B cell (primary cell): ENCODE measurements at regions not wholly inside any gene's neighbourhood (a gene's known extent, or its start where the extent isn't known, plus 50 kb on each side); places are given as distances from the start of the nearest gene placed in this dataset.

Experiments used
- ATAC-seq: fragments of 200-7000 bp; cut with Tn5 transposase; one replicate; pipeline ENCODE4 v1.10.0; 2021; ENCODE audit warnings: low read depth, mild to moderate bottlenecking, moderate number of reproducible peaks, moderate library complexity
- CTCF ChIA-PET: fragments of 350-600 bp; sonication (Branson Sonifier 250); formaldehyde crosslinking; loops from one replicate; lab custom pipeline; 2021; ENCODE audit warnings: antibody characterized with exemption, inconsistent platforms; lab: Charles Lee
- POLR2A ChIA-PET: fragments of 350-600 bp; sonication (Branson Sonifier 250); formaldehyde crosslinking; loops from one replicate; lab custom pipeline; 2021; ENCODE audit warnings: antibody characterized with exemption; lab: Charles Lee
- DNase-seq: peaks from one replicate; pipeline ENCODE4 v3.0.0; 2013
- H2AFZ ChIP-seq: 2 replicates; pipeline ENCODE4 v1.6.1; 2012; ENCODE audit warnings: mild to moderate bottlenecking, low read depth, low read length; ENCODE audit not compliant: insufficient read depth, poor library complexity, severe bottlenecking
- H3K27ac ChIP-seq, 2 donors: 1 replicate in 1 of 2; 2 replicates in 1 of 2; pipeline ENCODE4 v1.5.1; 2012 to 2013; ENCODE audit warnings: low read length in 2 of 2, mild to moderate bottlenecking in 2 of 2, moderate library complexity in 1 of 2
- H3K27me3 ChIP-seq, 4 experiments: fragments of 200-600 bp in 1 of 4; sonication (generic) in 1 of 4; replicated peaks in 1 of 4; 1 replicate in 2 of 4; 2 replicates in 2 of 4; pipeline versions ENCODE4 v1.6.1 to v1.7.0; 2013 to 2016; ENCODE audit warnings: low read length in 3 of 4, mild to moderate bottlenecking in 2 of 4, mixed read lengths in 1 of 4, moderate library complexity in 1 of 4; ENCODE audit not compliant: insufficient read depth in 4 of 4, control insufficient read depth in 3 of 4; ENCODE audit errors: control extremely low read depth in 1 of 4
- H3K36me3 ChIP-seq, 2 experiments: replicated peaks in 1 of 2; 1 replicate in 1 of 2; 2 replicates in 1 of 2; pipeline versions ENCODE4 v1.6.1 to v1.7.1; 2013; ENCODE audit warnings: low read length in 1 of 2; ENCODE audit not compliant: insufficient read depth in 2 of 2, control insufficient read depth in 1 of 2; ENCODE audit errors: control extremely low read depth in 1 of 2, extremely low read depth in 1 of 2
- H3K4me1 ChIP-seq, 2 donors: fragments of 200-600 bp in 1 of 2; sonication (generic) in 1 of 2; 1 replicate in 1 of 2; 2 replicates in 1 of 2; pipeline versions ENCODE4 v1.5.1 to v1.6.1; 2013 to 2017; ENCODE audit warnings: low read length in 2 of 2; ENCODE audit not compliant: control insufficient read depth in 2 of 2, insufficient read depth in 2 of 2
- H3K4me2 ChIP-seq: replicated peaks from 2 replicates; pipeline ENCODE3; 2012; ENCODE audit warnings: mild to moderate bottlenecking, low read depth, low read length; ENCODE audit not compliant: poor library complexity, severe bottlenecking
- H3K4me3 ChIP-seq, 5 experiments: fragments of 200-600 bp in 1 of 5; sonication (generic) in 1 of 5; 1 replicate in 3 of 5; 2 replicates in 2 of 5; pipeline versions ENCODE4 v1.5.1 to v1.7.0; 2011 to 2016; ENCODE audit warnings: low read length in 4 of 5, mild to moderate bottlenecking in 4 of 5, low read depth in 2 of 5, control low read depth in 1 of 5, moderate library complexity in 1 of 5; ENCODE audit not compliant: insufficient read depth in 1 of 5; ENCODE audit errors: control extremely low read depth in 1 of 5, extremely low read depth in 1 of 5
- H3K79me2 ChIP-seq: fragments of 200-600 bp; sonication (generic); one replicate; pipeline ENCODE4 v1.6.0; 2016; ENCODE audit warnings: low read length; ENCODE audit not compliant: control insufficient read depth, insufficient read depth
- H3K9ac ChIP-seq: fragments of 200-600 bp; sonication (generic); 2 replicates; pipeline ENCODE4 v1.6.1; 2017; ENCODE audit warnings: mild to moderate bottlenecking, low read length, moderate library complexity
- H3K9me3 ChIP-seq, 3 donors: one replicate each; pipeline versions ENCODE4 v1.6.1 to v1.7.1; 2013; ENCODE audit warnings: low read length in 2 of 3; ENCODE audit not compliant: control insufficient read depth in 2 of 3, insufficient read depth in 1 of 3; ENCODE audit errors: control extremely low read depth in 1 of 3
- H4K20me1 ChIP-seq: 2 replicates; pipeline ENCODE4 v1.6.0; 2012; ENCODE audit warnings: mild to moderate bottlenecking, low read length; ENCODE audit not compliant: insufficient read depth, control insufficient read depth, poor library complexity, severe bottlenecking
- H3K27ac Mint-ChIP-seq: one replicate; pipeline ENCODE4 v1.8.0; 2021; ENCODE audit warnings: mixed read lengths
- H3K27me3 Mint-ChIP-seq: one replicate; pipeline ENCODE4 v1.8.0; 2021; ENCODE audit warnings: mixed read lengths
- H3K4me1 Mint-ChIP-seq: one replicate; pipeline ENCODE4 v1.8.0; 2021; ENCODE audit warnings: mixed read lengths
- H3K4me3 Mint-ChIP-seq: one replicate; pipeline ENCODE4 v1.8.0; 2021; ENCODE audit warnings: mixed read lengths
- H3K9me3 Mint-ChIP-seq: one replicate; pipeline ENCODE4 v1.8.0; 2022; ENCODE audit warnings: mixed read lengths; ENCODE audit not compliant: insufficient read depth
- EZH2 ChIP-seq: IDR thresholded peaks from 2 replicates; pipeline ENCODE4 v1.6.1; 2012; ENCODE audit warnings: borderline replicate concordance, low read depth, mild to moderate bottlenecking, moderate library complexity, low read length; ENCODE audit not compliant: insufficient read depth, poor library complexity, severe bottlenecking
- WGBS: methylation state at CpG from one replicate; pipeline ENCODE4 v1.1.5; 2013; ENCODE audit warnings: missing lambda C conversion rate; ENCODE audit not compliant: insufficient coverage; 5-methylcytosine and 5-hydroxymethylcytosine counted together
- intact Hi-C: fragments of 100-400 bp; cut with micrococcal nuclease; formaldehyde crosslinking; loops from one replicate; pipeline ENCODE4 v1.10.0; 2022
- TF ChIP-seq, protein P1 (sequence below): fragments of 200-600 bp; IDR thresholded peaks from one replicate; pipeline ENCODE4 v1.8.0; 2022; ENCODE audit warnings: antibody characterized with exemption, mild to moderate bottlenecking

DNA sequence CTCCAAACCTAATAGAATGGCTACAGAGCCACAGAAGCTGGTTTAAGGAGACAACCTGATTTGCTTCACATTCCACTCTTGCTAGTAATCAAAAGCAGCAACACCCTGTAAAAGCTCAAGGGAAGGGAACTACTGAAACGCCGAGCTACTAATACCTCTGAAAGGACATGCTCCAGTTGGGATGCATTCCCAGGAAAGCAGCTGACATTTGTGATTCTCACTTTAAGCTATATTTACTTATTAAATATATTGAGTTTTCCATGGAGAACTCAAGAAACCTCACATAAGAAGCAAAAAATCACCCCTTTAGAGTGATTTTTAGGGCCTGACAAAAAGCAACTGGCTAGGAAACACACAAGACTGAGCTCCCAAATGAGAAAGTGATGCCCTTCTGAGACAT lies 1073.0 kb upstream of the FLRT2 start:
- H3K4me2 ChIP-seq, result no peak overlapping the region
- H3K27me3 ChIP-seq, result no peaks in the 10 kb centered on the region
- Mint-ChIP-seq H3K27me3 (no peaks in the 10 kb centered on the region), H3K4me3 (no peak overlapping the region), H3K27ac (no peak overlapping the region), H3K9me3 (peaks cover 3% of the 10 kb centered on the region), H3K4me1 (no peaks in the 10 kb centered on the region)
- DNase-seq, result no peak
- no peak overlapping the region for H3K27ac ChIP-seq
- intact Hi-C loops, result no loop called here
- POLR2A ChIA-PET, result no interaction called here
- H3K9ac ChIP-seq, result no peak overlapping the region
- H4K20me1 ChIP-seq, result no peaks in the 10 kb centered on the region
- WGBS, result no CpG with 5 or more reads among the region's 2 CpGs
- ATAC-seq, result no peak
- CTCF ChIA-PET, result no interaction called here
- H3K9me3 ChIP-seq, result peaks cover 0 to 3% (median 0%) of the 10 kb centered on the region in 3 donors
- H2AFZ ChIP-seq, result no peak overlapping the region
- TF ChIP-seq EZH2, result no peak
- TF ChIP-seq, protein P1, sequence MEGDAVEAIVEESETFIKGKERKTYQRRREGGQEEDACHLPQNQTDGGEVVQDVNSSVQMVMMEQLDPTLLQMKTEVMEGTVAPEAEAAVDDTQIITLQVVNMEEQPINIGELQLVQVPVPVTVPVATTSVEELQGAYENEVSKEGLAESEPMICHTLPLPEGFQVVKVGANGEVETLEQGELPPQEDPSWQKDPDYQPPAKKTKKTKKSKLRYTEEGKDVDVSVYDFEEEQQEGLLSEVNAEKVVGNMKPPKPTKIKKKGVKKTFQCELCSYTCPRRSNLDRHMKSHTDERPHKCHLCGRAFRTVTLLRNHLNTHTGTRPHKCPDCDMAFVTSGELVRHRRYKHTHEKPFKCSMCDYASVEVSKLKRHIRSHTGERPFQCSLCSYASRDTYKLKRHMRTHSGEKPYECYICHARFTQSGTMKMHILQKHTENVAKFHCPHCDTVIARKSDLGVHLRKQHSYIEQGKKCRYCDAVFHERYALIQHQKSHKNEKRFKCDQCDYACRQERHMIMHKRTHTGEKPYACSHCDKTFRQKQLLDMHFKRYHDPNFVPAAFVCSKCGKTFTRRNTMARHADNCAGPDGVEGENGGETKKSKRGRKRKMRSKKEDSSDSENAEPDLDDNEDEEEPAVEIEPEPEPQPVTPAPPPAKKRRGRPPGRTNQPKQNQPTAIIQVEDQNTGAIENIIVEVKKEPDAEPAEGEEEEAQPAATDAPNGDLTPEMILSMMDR, result no peak
- H3K36me3 ChIP-seq, result no peaks in the 10 kb centered on the region
- H3K4me3 ChIP-seq, result no peak overlapping the region
- H3K4me1 ChIP-seq, result no peaks in the 10 kb centered on the region
- H3K79me2 ChIP-seq, result no peaks in the 10 kb centered on the region

DNA sequence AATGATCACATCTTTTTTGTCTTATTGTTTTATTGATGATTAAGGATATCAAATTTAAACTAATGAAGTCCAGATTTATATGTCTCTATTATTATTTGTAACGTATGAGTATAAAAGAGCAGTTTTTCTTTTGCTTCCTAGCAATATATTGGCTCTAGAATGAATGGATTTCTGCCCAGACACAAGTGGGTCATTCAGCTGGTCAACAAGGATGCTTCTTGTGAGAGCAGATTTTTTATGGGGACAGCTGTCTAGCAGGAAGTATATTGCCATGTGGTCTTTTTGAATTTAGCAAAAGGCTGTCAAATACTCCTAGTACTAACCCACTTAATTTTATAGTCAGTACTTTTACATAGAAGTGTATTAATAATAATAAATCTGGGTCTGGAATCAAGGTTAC lies 1071.1 kb upstream of the FLRT2 start:
- no peak overlapping the region for H3K4me2 ChIP-seq

More for the DNA sequence above, 1071.1 kb upstream of the FLRT2 start:
- no peak overlapping the region for H2AFZ ChIP-seq
- no peaks in the 10 kb centered on the region for H3K27me3 ChIP-seq
- no peaks in the 10 kb centered on the region for H3K9me3 ChIP-seq
- H3K4me3 ChIP-seq, result no peak overlapping the region
- DNase-seq (no peak), ATAC-seq (no peak)
- H3K36me3 ChIP-seq, result no peaks in the 10 kb centered on the region
- TF ChIP-seq, protein P1, result no peak
- no peak for TF ChIP-seq EZH2
- no peak overlapping the region for H3K9ac ChIP-seq
- no peak overlapping the region for H3K27ac ChIP-seq
- POLR2A ChIA-PET, result no interaction called here
- H3K27me3 Mint-ChIP-seq, result no peaks in the 10 kb centered on the region
- H3K4me3 Mint-ChIP-seq, result no peak overlapping the region
- WGBS, result no CpG with 5 or more reads among the region's 1 CpG
- no peak overlapping the region for H3K27ac Mint-ChIP-seq
- H3K79me2 ChIP-seq, result no peaks in the 10 kb centered on the region
- CTCF ChIA-PET, result no interaction called here
- no peaks in the 10 kb centered on the region for H3K4me1 Mint-ChIP-seq
- H3K4me1 ChIP-seq, result no peaks in the 10 kb centered on the region
- intact Hi-C loops, result no loop called here
- peaks cover 3% of the 10 kb centered on the region for H3K9me3 Mint-ChIP-seq
- no peaks in the 10 kb centered on the region for H4K20me1 ChIP-seq
